ENCODE measurements at regions not wholly inside any gene's neighbourhood (a gene's known extent, or its start where the extent isn't known, plus 50 kb on each side); places are given as distances from the start of the nearest gene placed in this dataset.

GRCh38 chr7:21167942-21168341, 259.9 kb upstream of the SP4 start (continued):
- no peak for TF ChIP-seq ZBTB43 (CRISPR knock-in tag; IDR thresholded peaks at IDR 0.05)

- peaks cover 9% of the 10 kb centered on the region for H3K9me3 Mint-ChIP-seq
- H3K27me3 Mint-ChIP-seq (ENCODE audit: low read depth), result peaks cover 26% of the 10 kb centered on the region
- CTCF ChIA-PET, result interaction anchor here (0.8 to 2.1 kb wide), 8 partner anchors 23 to 602 kb away, joined by 3 to 18 read pairs (median 4); no protein-coding TSS in a partner anchor
- H3K36me3 Mint-ChIP-seq, result peaks cover 7% of the 10 kb centered on the region
- H3K4me3 Mint-ChIP-seq, result peak overlapping the region; percentile 71
- POLR2A ChIA-PET, result interaction anchor here (0.6 to 0.9 kb wide), 2 partner anchors 15 to 23 kb away, joined by 3 to 4 read pairs; no protein-coding TSS in a partner anchor
- ATAC-seq, result peak; percentile 93
- H3K27ac Mint-ChIP-seq, result peak overlapping the region; percentile 97
- TF ChIP-seq ZSCAN18 (CRISPR knock-in tag; IDR thresholded peaks at IDR 0.05) (no peak), PRDM15 (CRISPR knock-in tag; IDR thresholded peaks at IDR 0.05) (peak; percentile 82), SMAD4 (CRISPR knock-in tag; IDR thresholded peaks at IDR 0.05) (no peak), CREM (CRISPR knock-in tag; IDR thresholded peaks at IDR 0.05) (peak; percentile 2; the same call in 1 of the 2 replicates), MAX (CRISPR knock-in tag; IDR thresholded peaks at IDR 0.05) (0 out of 2 replicates have a peak, but pooled peaks have one; percentile 4)
- H3K4me1 Mint-ChIP-seq, result peaks cover 59% of the 10 kb centered on the region
- DNase-seq (ENCODE audit: low spot score), result peak; percentile 83
Observed at GRCh38 chr7:21169667-21170580, 258.0 kb upstream of the SP4 start.

GRCh38 chr7:21172800-21173199, 255.1 kb upstream of the SP4 start:
- peaks cover 26% of the 10 kb centered on the region for H3K27me3 Mint-ChIP-seq (ENCODE audit: low read depth)
- CTCF ChIA-PET, result no interaction called here
- peaks cover 55% of the 10 kb centered on the region for H3K4me1 Mint-ChIP-seq
- H3K27ac Mint-ChIP-seq, result no peak overlapping the region
- no peak for ATAC-seq
- no peak for DNase-seq (ENCODE audit: low spot score)
- peaks cover 3% of the 10 kb centered on the region; the same call in 1 of the 2 replicates for H3K36me3 Mint-ChIP-seq
- no peaks in the 10 kb centered on the region for H3K9me3 Mint-ChIP-seq
- H3K4me3 Mint-ChIP-seq, result no peak overlapping the region
- POLR2A ChIA-PET, result no interaction called here
- no peak for TF ChIP-seq ARID4B (CRISPR knock-in tag; IDR thresholded peaks at IDR 0.05; ENCODE audit: borderline replicate concordance)
- TF ChIP-seq CREM (CRISPR knock-in tag; IDR thresholded peaks at IDR 0.05), result no peak
- no peak for TF ChIP-seq RELA (CRISPR knock-in tag; IDR thresholded peaks at IDR 0.05; ENCODE audit: borderline replicate concordance)
- TF ChIP-seq MYBL2 (CRISPR knock-in tag; IDR thresholded peaks at IDR 0.05), result no peak
- no peak for TF ChIP-seq GTF2I (CRISPR knock-in tag; conservative IDR thresholded peaks at IDR 0.05)
- no peak for TF ChIP-seq JAZF1 (CRISPR knock-in tag; IDR thresholded peaks at IDR 0.05)
- TF ChIP-seq ZNF512 (CRISPR knock-in tag; IDR thresholded peaks at IDR 0.05; ENCODE audit: borderline replicate concordance), result no peak
- no peak for TF ChIP-seq MLX (CRISPR knock-in tag; IDR thresholded peaks at IDR 0.05)
- no peak for TF ChIP-seq OVOL2 (CRISPR knock-in tag; IDR thresholded peaks at IDR 0.05; ENCODE audit: borderline replicate concordance)
- no peak for TF ChIP-seq E2F1 (CRISPR knock-in tag; IDR thresholded peaks at IDR 0.05)
- TF ChIP-seq ZNF416 (CRISPR knock-in tag; IDR thresholded peaks at IDR 0.05), result no peak
